Trophoblast cell (in vitro differentiated cells and primary cell): ENCODE measurements at regions not wholly inside any gene's neighbourhood (a gene's known extent, or its start where the extent isn't known, plus 50 kb on each side); places are given as distances from the start of the nearest gene placed in this dataset.
A peak's percentile ranks its signal among the peaks of the same experiment; 100 is the strongest.

Experiments
- DNase-seq, 2 donors: peaks; one replicate each; pipeline ENCODE4 v3.0.0-alpha.2; 2016
- H2AFZ ChIP-seq: 2 replicates; pipeline ENCODE4 v1.6.1; 2013; ENCODE audit warnings: low read length, moderate library complexity, mild to moderate bottlenecking; ENCODE audit not compliant: insufficient read depth, poor library complexity
- H2AK5ac ChIP-seq: 2 replicates; pipeline ENCODE4 v1.6.1; 2013; ENCODE audit warnings: mild to moderate bottlenecking, low read length
- H2BK120ac ChIP-seq: 2 replicates; pipeline ENCODE4 v1.6.1; 2013; ENCODE audit warnings: low read length, mild to moderate bottlenecking, moderate library complexity; ENCODE audit not compliant: insufficient read depth, poor library complexity
- H2BK12ac ChIP-seq: 2 replicates; pipeline ENCODE4 v1.6.1; 2013; ENCODE audit warnings: mild to moderate bottlenecking, low read length, moderate library complexity
- H2BK5ac ChIP-seq: 2 replicates; pipeline ENCODE4 v1.6.1; 2013; ENCODE audit warnings: low read length, low read depth, moderate library complexity, mild to moderate bottlenecking; ENCODE audit not compliant: poor library complexity
- H3K14ac ChIP-seq: 2 replicates; pipeline ENCODE4 v1.6.1; 2013; ENCODE audit warnings: mild to moderate bottlenecking, low read length
- H3K18ac ChIP-seq: 2 replicates; pipeline ENCODE4 v1.6.1; 2013; ENCODE audit warnings: mild to moderate bottlenecking, low read length
- H3K23ac ChIP-seq: 2 replicates; pipeline ENCODE4 v1.6.1; 2013; ENCODE audit warnings: low read length
- H3K27ac ChIP-seq: 2 replicates; pipeline ENCODE4 v1.5.1; 2013; ENCODE audit warnings: low read depth, mild to moderate bottlenecking, inconsistent platforms, low read length, moderate library complexity
- H3K27me3 ChIP-seq: 2 replicates; pipeline ENCODE4 v1.6.1; 2013; ENCODE audit warnings: inconsistent platforms, mild to moderate bottlenecking, low read length, moderate library complexity; ENCODE audit not compliant: insufficient read depth
- H3K36me3 ChIP-seq, 2 experiments: 1 replicate in 1 of 2; 2 replicates in 1 of 2; pipeline ENCODE4 v1.6.1; 2013; ENCODE audit warnings: low read length in 2 of 2, mild to moderate bottlenecking in 2 of 2, moderate library complexity in 1 of 2; ENCODE audit not compliant: insufficient read depth in 2 of 2, control insufficient read depth in 1 of 2
- H3K4ac ChIP-seq: 2 replicates; pipeline ENCODE4 v1.6.1; 2013; ENCODE audit warnings: low read depth, mild to moderate bottlenecking, low read length, moderate library complexity
- H3K4me1 ChIP-seq, 2 experiments: 1 replicate in 1 of 2; 2 replicates in 1 of 2; pipeline ENCODE4 v1.6.1; 2013; ENCODE audit warnings: low read length in 2 of 2, mild to moderate bottlenecking in 2 of 2, moderate library complexity in 1 of 2; ENCODE audit not compliant: insufficient read depth in 2 of 2, control insufficient read depth in 1 of 2
- H3K4me2 ChIP-seq: 2 replicates; pipeline ENCODE4 v1.6.1; 2013; ENCODE audit warnings: inconsistent platforms, mild to moderate bottlenecking, low read length, moderate library complexity
- H3K4me3 ChIP-seq: 2 replicates; pipeline ENCODE4 v1.5.1; 2013; ENCODE audit warnings: mild to moderate bottlenecking, low read depth, low read length, inconsistent platforms
- H3K79me1 ChIP-seq: one replicate; pipeline ENCODE4 v1.6.1; 2013; ENCODE audit warnings: low read length
- H3K79me2 ChIP-seq: 2 replicates; pipeline ENCODE4 v1.6.1; 2013; ENCODE audit warnings: low read length, mild to moderate bottlenecking; ENCODE audit not compliant: control insufficient read depth, insufficient read depth, poor library complexity
- H3K9ac ChIP-seq: 2 replicates; pipeline ENCODE4 v1.6.1; 2013; ENCODE audit warnings: mild to moderate bottlenecking, low read length
- H3K9me3 ChIP-seq: 2 replicates; pipeline ENCODE4 v1.6.1; 2013; ENCODE audit warnings: low read depth, mild to moderate bottlenecking, control low read depth, inconsistent platforms, low read length; ENCODE audit not compliant: insufficient read depth
- H4K12ac ChIP-seq: 2 replicates; pipeline ENCODE4 v1.6.1; 2013; ENCODE audit warnings: low read depth, mild to moderate bottlenecking, low read length, moderate library complexity
- H4K8ac ChIP-seq: 2 replicates; pipeline ENCODE4 v1.6.1; 2013; ENCODE audit warnings: low read depth, mild to moderate bottlenecking, low read length, moderate library complexity
- H4K91ac ChIP-seq: one replicate; pipeline ENCODE4 v1.6.1; 2013; ENCODE audit warnings: low read depth, mild to moderate bottlenecking, low read length, moderate library complexity
- WGBS: extraction: QIAGEN DNeasy Blood & Tissue Kit; methylation state at CpG from one replicate; pipeline ENCODE4 v1.1.7; 2013; ENCODE audit warnings: missing lambda C conversion rate; ENCODE audit not compliant: insufficient read length, insufficient coverage; ENCODE audit errors: extremely low coverage; 5-methylcytosine and 5-hydroxymethylcytosine counted together

GRCh38 chr15:87744815-87745214 lies 511.7 kb downstream of the NTRK3 start:
- H3K4me1 ChIP-seq = peaks cover 0 to 2% of the 10 kb centered on the region in 2 experiments
- H3K14ac ChIP-seq = no peak overlapping the region
- H3K79me1 ChIP-seq = no peaks in the 10 kb centered on the region
- no peak overlapping the region for H3K4ac ChIP-seq
- no peak overlapping the region for H3K23ac ChIP-seq
- no peak overlapping the region for H3K4me3 ChIP-seq
- H4K91ac ChIP-seq = no peak overlapping the region
- H2BK5ac ChIP-seq = no peak overlapping the region
- no peaks in the 10 kb centered on the region for H3K79me2 ChIP-seq
- no CpG with 5 or more reads among the region's 2 CpGs for WGBS
- H3K27me3 ChIP-seq = no peaks in the 10 kb centered on the region
- H3K4me2 ChIP-seq = no peak overlapping the region
- no peaks in the 10 kb centered on the region for H3K9me3 ChIP-seq
- H2AK5ac ChIP-seq = no peak overlapping the region
- H3K9ac ChIP-seq = no peak overlapping the region
- DNase-seq = no peak
- H3K18ac ChIP-seq = no peak overlapping the region
- H2AFZ ChIP-seq = no peak overlapping the region
- no peaks in the 10 kb centered on the region for H3K36me3 ChIP-seq
- H3K27ac ChIP-seq = no peak overlapping the region
- no peak overlapping the region for H2BK120ac ChIP-seq
- H4K12ac ChIP-seq = no peak overlapping the region
- no peak overlapping the region for H2BK12ac ChIP-seq
- no peak overlapping the region for H4K8ac ChIP-seq

GRCh38 chr15:87743562-87743961 lies 513.0 kb downstream of the NTRK3 start:
- Histone ChIP-seq H4K12ac (no peak overlapping the region), H3K79me2 (no peaks in the 10 kb centered on the region), H3K9ac (no peak overlapping the region), H3K27ac (no peak overlapping the region), H3K23ac (no peak overlapping the region), H2BK5ac (no peak overlapping the region), H3K4ac (no peak overlapping the region), H3K36me3 (no peaks in the 10 kb centered on the region), H3K79me1 (no peaks in the 10 kb centered on the region), H3K4me3 (no peak overlapping the region), H3K18ac (no peak overlapping the region), H3K4me1 (peaks cover 0 to 2% of the 10 kb centered on the region in 2 experiments), H3K14ac (no peak overlapping the region), H2BK120ac (no peak overlapping the region), H2BK12ac (no peak overlapping the region), H2AK5ac (no peak overlapping the region), H3K27me3 (no peaks in the 10 kb centered on the region), H4K91ac (no peak overlapping the region), H4K8ac (no peak overlapping the region), H3K4me2 (no peak overlapping the region), H3K9me3 (no peaks in the 10 kb centered on the region), H2AFZ (no peak overlapping the region)
- no CpG with 5 or more reads among the region's 3 CpGs for WGBS
- no peak for DNase-seq

GRCh38 chr15:87741350-87741749 lies 515.2 kb downstream of the NTRK3 start:
- Histone ChIP-seq H3K4me3 (no peak overlapping the region), H3K79me1 (no peaks in the 10 kb centered on the region), H3K27ac (no peak overlapping the region), H2BK5ac (no peak overlapping the region), H3K14ac (no peak overlapping the region), H3K4ac (no peak overlapping the region), H2AFZ (no peak overlapping the region), H3K23ac (no peak overlapping the region), H2BK12ac (no peak overlapping the region), H3K4me1 (peaks cover 0 to 2% of the 10 kb centered on the region in 2 experiments), H4K8ac (no peak overlapping the region), H2BK120ac (no peak overlapping the region), H3K9me3 (no peaks in the 10 kb centered on the region), H2AK5ac (no peak overlapping the region), H4K91ac (no peak overlapping the region), H3K9ac (no peak overlapping the region), H3K36me3 (no peaks in the 10 kb centered on the region), H3K4me2 (no peak overlapping the region), H3K18ac (no peak overlapping the region), H3K79me2 (no peaks in the 10 kb centered on the region), H3K27me3 (no peaks in the 10 kb centered on the region), H4K12ac (no peak overlapping the region)
- DNase-seq = peak; percentile 46 to 56
- no CpG with 5 or more reads among the region's 3 CpGs for WGBS

GRCh38 chr15:87740655-87741344 lies 515.7 kb downstream of the NTRK3 start:
- H2BK12ac ChIP-seq = no peak overlapping the region
- no peak overlapping the region for H3K18ac ChIP-seq
- no peaks in the 10 kb centered on the region for H3K27me3 ChIP-seq
- H3K79me2 ChIP-seq = no peaks in the 10 kb centered on the region
- no peak overlapping the region for H3K9ac ChIP-seq
- no peak overlapping the region for H3K4me3 ChIP-seq
- H4K91ac ChIP-seq = no peak overlapping the region
- no peak overlapping the region for H3K4me2 ChIP-seq
- H3K9me3 ChIP-seq = no peaks in the 10 kb centered on the region
- peak in 1 of 2 donors; percentile 17 for DNase-seq
- H2AFZ ChIP-seq = no peak overlapping the region
- H3K4ac ChIP-seq = no peak overlapping the region
- H3K79me1 ChIP-seq = no peaks in the 10 kb centered on the region
- no peak overlapping the region for H4K8ac ChIP-seq
- no peak overlapping the region for H2BK120ac ChIP-seq
- no peak overlapping the region for H3K23ac ChIP-seq
- H4K12ac ChIP-seq = no peak overlapping the region
- no peak overlapping the region for H2BK5ac ChIP-seq
- H3K36me3 ChIP-seq = no peaks in the 10 kb centered on the region
- no peak overlapping the region for H3K14ac ChIP-seq
- no peak overlapping the region for H3K27ac ChIP-seq
- WGBS = no CpG with 5 or more reads among the region's 5 CpGs
- peaks cover 0 to 2% of the 10 kb centered on the region in 2 experiments for H3K4me1 ChIP-seq
- H2AK5ac ChIP-seq = no peak overlapping the region
